ENCODE measurements at regions not wholly inside any gene's neighbourhood (a gene's known extent, or its start where the extent isn't known, plus 50 kb on each side); places are given as distances from the start of the nearest gene placed in this dataset.

GRCh38 chr7:28272461-28272877 is 91.9 kb upstream of the JAZF1 start:
- Histone ChIP-seq H3K9me3 (peaks cover 5% of the 10 kb centered on the region; the same call in 1 of the 2 replicates), H3K36me3 (ENCODE audit: control insufficient read depth, insufficient read depth, low read length) (no peaks in the 10 kb centered on the region), H3K4me3 (ENCODE audit: low read depth, low read length) (no peak overlapping the region), H3K4me1 (no peaks in the 10 kb centered on the region), H3K27me3 (replicated peaks; ENCODE audit: control insufficient read depth, insufficient read depth, low read length) (no peaks in the 10 kb centered on the region)
- Mint-ChIP-seq H3K27ac (ENCODE audit: unreplicated experiment) (no peak overlapping the region), H3K36me3 (ENCODE audit: insufficient read depth, unreplicated experiment) (no peaks in the 10 kb centered on the region), H3K4me1 (ENCODE audit: low read depth, unreplicated experiment) (no peaks in the 10 kb centered on the region), H3K27me3 (ENCODE audit: insufficient read depth, unreplicated experiment) (peaks cover 25% of the 10 kb centered on the region), H3K4me3 (ENCODE audit: unreplicated experiment) (no peak overlapping the region), H3K9me3 (ENCODE audit: unreplicated experiment) (no peaks in the 10 kb centered on the region)
- CTCF ChIA-PET, result no interaction called here
- peak; percentile 41 to 48 for DNase-seq
- intact Hi-C loops (cut with micrococcal nuclease; ENCODE audit: unreplicated experiment), result no loop called here
- no TSS peak for BruUV-seq (replicated peaks)
- POLR2A ChIA-PET, result no interaction called here
- TF ChIP-seq CTCF (IDR thresholded peaks at IDR 0.05; ENCODE audit: insufficient read depth in 1 of 2, low read depth in 1 of 2, low read length in 1 of 2, severe bottlenecking in 1 of 2, unreplicated experiment in 1 of 2), result peak; percentile 58 to 77

- H3K4me3 ChIP-seq (ENCODE audit: low read depth, low read length), result no peak overlapping the region
- no peak for DNase-seq
- intact Hi-C loops (cut with micrococcal nuclease; ENCODE audit: unreplicated experiment), result no loop called here
- ChIA-PET POLR2A (no interaction called here), CTCF (no interaction called here)
- H3K27me3 ChIP-seq (replicated peaks; ENCODE audit: control insufficient read depth, insufficient read depth, low read length), result no peaks in the 10 kb centered on the region
- H3K36me3 ChIP-seq (ENCODE audit: control insufficient read depth, insufficient read depth, low read length), result no peaks in the 10 kb centered on the region
- Mint-ChIP-seq H3K9me3 (ENCODE audit: unreplicated experiment) (no peaks in the 10 kb centered on the region), H3K36me3 (ENCODE audit: insufficient read depth, unreplicated experiment) (no peaks in the 10 kb centered on the region), H3K4me1 (ENCODE audit: low read depth, unreplicated experiment) (peaks cover 6% of the 10 kb centered on the region), H3K27me3 (ENCODE audit: insufficient read depth, unreplicated experiment) (peaks cover 9% of the 10 kb centered on the region), H3K27ac (ENCODE audit: unreplicated experiment) (no peak overlapping the region), H3K4me3 (ENCODE audit: unreplicated experiment) (no peak overlapping the region)
- no TSS peak for BruUV-seq (replicated peaks)
- no peak for TF ChIP-seq CTCF (IDR thresholded peaks at IDR 0.05; ENCODE audit: insufficient read depth in 1 of 2, low read depth in 1 of 2, low read length in 1 of 2, severe bottlenecking in 1 of 2, unreplicated experiment in 1 of 2)
- H3K9me3 ChIP-seq, result 0 out of 2 replicates have a peak, but pooled peaks cover 5% of the 10 kb centered on the region
- no peaks in the 10 kb centered on the region for H3K4me1 ChIP-seq
These were observed 95.7 kb upstream of the JAZF1 start for GRCh38 chr7:28276298-28276697.

- H3K4me3 ChIP-seq (ENCODE audit: low read depth, low read length), result no peak overlapping the region
- H3K9me3 Mint-ChIP-seq (ENCODE audit: unreplicated experiment), result peaks cover 7% of the 10 kb centered on the region
- no peak for DNase-seq
- POLR2A ChIA-PET, result no interaction called here
- H3K27me3 ChIP-seq (replicated peaks; ENCODE audit: control insufficient read depth, insufficient read depth, low read length), result no peaks in the 10 kb centered on the region
- peaks cover 9% of the 10 kb centered on the region for H3K27me3 Mint-ChIP-seq (ENCODE audit: insufficient read depth, unreplicated experiment)
- 0 out of 2 replicates have a peak, but pooled peaks cover 5% of the 10 kb centered on the region for H3K9me3 ChIP-seq
- intact Hi-C loops (cut with micrococcal nuclease; ENCODE audit: unreplicated experiment), result no loop called here
- no peak for TF ChIP-seq CTCF (IDR thresholded peaks at IDR 0.05; ENCODE audit: insufficient read depth in 1 of 2, low read depth in 1 of 2, low read length in 1 of 2, severe bottlenecking in 1 of 2, unreplicated experiment in 1 of 2)
- peaks cover 6% of the 10 kb centered on the region for H3K4me1 Mint-ChIP-seq (ENCODE audit: low read depth, unreplicated experiment)
- CTCF ChIA-PET, result no interaction called here
- no TSS peak for BruUV-seq (replicated peaks)
- H3K27ac Mint-ChIP-seq (ENCODE audit: unreplicated experiment), result no peak overlapping the region
- no peak overlapping the region for H3K4me3 Mint-ChIP-seq (ENCODE audit: unreplicated experiment)
- H3K4me1 ChIP-seq, result no peaks in the 10 kb centered on the region
- no peaks in the 10 kb centered on the region for H3K36me3 ChIP-seq (ENCODE audit: control insufficient read depth, insufficient read depth, low read length)
- no peaks in the 10 kb centered on the region for H3K36me3 Mint-ChIP-seq (ENCODE audit: insufficient read depth, unreplicated experiment)
These were observed 96.8 kb upstream of the JAZF1 start for GRCh38 chr7:28277364-28277763.
